NCI-H1436 treated with DMSO at 0.1 percent for 48 hours (cell line): ENCODE measurements at regions not wholly inside any gene's neighbourhood (a gene's known extent, or its start where the extent isn't known, plus 50 kb on each side); places are given as distances from the start of the nearest gene placed in this dataset.

Experiments used
- DNase-seq: peaks from one replicate; lab custom pipeline; 2025; lab: John Stamatoyannopoulos, UW

GRCh38 chr4:36493251-36493650 is 211.8 kb downstream of the DTHD1 start:
- DNase-seq, result no peak

GRCh38 chr4:36494016-36494415 is 212.6 kb downstream of the DTHD1 start:
- DNase-seq, result no peak

GRCh38 chr4:36494747-36495146 is 213.3 kb downstream of the DTHD1 start:
- DNase-seq, result no peak

- no peak for DNase-seq
These were observed 220.9 kb downstream of the DTHD1 start for GRCh38 chr4:36502350-36502749.

- DNase-seq, result no peak
These were observed 227.0 kb downstream of the DTHD1 start for GRCh38 chr4:36508394-36508793.

GRCh38 chr4:36509845-36510244 is 228.4 kb downstream of the DTHD1 start:
- DNase-seq, result no peak

GRCh38 chr4:36511785-36512184 is 230.4 kb downstream of the DTHD1 start:
- no peak for DNase-seq

GRCh38 chr4:36516522-36517095 is 235.2 kb downstream of the DTHD1 start:
- no peak for DNase-seq

- no peak for DNase-seq
These were observed 241.8 kb downstream of the DTHD1 start for GRCh38 chr4:36523182-36523581.

- no peak for DNase-seq
These were observed 251.4 kb downstream of the DTHD1 start for GRCh38 chr4:36532670-36533379.

- DNase-seq, result no peak
These were observed 252.5 kb downstream of the DTHD1 start for GRCh38 chr4:36533944-36534343.

- no peak for DNase-seq
These were observed 266.0 kb downstream of the DTHD1 start for GRCh38 chr4:36547383-36547782.

GRCh38 chr4:36549252-36549651 is 267.8 kb downstream of the DTHD1 start:
- DNase-seq, result no peak

GRCh38 chr4:36549992-36550391 is 268.6 kb downstream of the DTHD1 start:
- DNase-seq, result no peak

GRCh38 chr4:36551697-36552214 is 270.3 kb downstream of the DTHD1 start:
- no peak for DNase-seq

- no peak for DNase-seq
These were observed 271.6 kb downstream of the DTHD1 start for GRCh38 chr4:36553029-36553428.

- no peak for DNase-seq
These were observed 272.0 kb downstream of the DTHD1 start for GRCh38 chr4:36553453-36553852.

GRCh38 chr4:36556984-36557383 is 275.6 kb downstream of the DTHD1 start:
- DNase-seq, result no peak

- DNase-seq, result no peak
These were observed 287.2 kb downstream of the DTHD1 start for GRCh38 chr4:36568575-36568974.

- no peak for DNase-seq
These were observed 292.0 kb downstream of the DTHD1 start for GRCh38 chr4:36573441-36573840.

GRCh38 chr4:36574816-36575215 is 293.4 kb downstream of the DTHD1 start:
- DNase-seq, result no peak

GRCh38 chr4:36582198-36582597 is 300.8 kb downstream of the DTHD1 start:
- DNase-seq, result no peak

GRCh38 chr4:36587909-36588472 is 306.6 kb downstream of the DTHD1 start:
- DNase-seq, result no peak
